NCI-H2107 treated with DMSO at 0.1 percent for 48 hours (cell line): ENCODE measurements at regions not wholly inside any gene's neighbourhood (a gene's known extent, or its start where the extent isn't known, plus 50 kb on each side); places are given as distances from the start of the nearest gene placed in this dataset.

ENCODE experiments used
- DNase-seq: peaks from one replicate; lab custom pipeline; 2025; ENCODE audit not compliant: unreplicated experiment; lab: John Stamatoyannopoulos, UW

DNA sequence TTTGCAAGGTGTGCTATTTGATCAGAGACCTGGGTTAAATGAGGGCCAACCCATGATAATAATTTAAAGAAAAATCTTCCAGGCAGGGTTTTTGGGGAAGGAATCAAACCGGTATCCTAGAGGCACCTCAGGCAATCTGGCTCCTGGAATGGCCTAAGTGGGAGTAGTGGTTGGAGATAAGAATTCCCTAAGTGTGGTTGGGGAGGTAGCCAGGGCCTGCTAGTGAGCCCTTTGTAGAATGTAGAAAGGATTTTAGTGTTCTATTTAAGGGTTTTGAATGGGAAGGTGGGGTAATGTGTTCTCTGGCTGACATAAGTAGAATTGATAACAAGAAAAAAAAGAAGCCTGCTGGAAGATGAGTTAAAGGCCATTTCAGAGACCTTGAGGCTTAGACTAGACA is 422.2 kb downstream of the XIRP2 start:
- no peak for DNase-seq
